Muscle layer of colon (tissue), 2 donors: ENCODE measurements at regions not wholly inside any gene's neighbourhood (a gene's known extent, or its start where the extent isn't known, plus 50 kb on each side); places are given as distances from the start of the nearest gene placed in this dataset.
"Not testable (repeated sequence)": the region's sequence is repeated elsewhere in the genome, so short reads cannot be mapped to it uniquely, and the experiment has no call there.

ENCODE experiments used
- H3K27ac ChIP-seq: one replicate; pipeline ENCODE4 v1.7.0; 2013; ENCODE audit warnings: low read depth, mild to moderate bottlenecking, low read length, moderate library complexity
- H3K27me3 ChIP-seq, 2 donors: one replicate each; pipeline ENCODE4 v1.7.0; 2013; ENCODE audit warnings: low read length in 2 of 2, mild to moderate bottlenecking in 2 of 2; ENCODE audit not compliant: insufficient read depth in 2 of 2, control insufficient read depth in 1 of 2
- H3K36me3 ChIP-seq: one replicate; pipeline ENCODE4 v1.7.0; 2013; ENCODE audit warnings: mild to moderate bottlenecking, low read length; ENCODE audit not compliant: insufficient read depth
- H3K4me1 ChIP-seq: one replicate; pipeline ENCODE4 v1.7.0; 2013; ENCODE audit warnings: mild to moderate bottlenecking, low read length; ENCODE audit not compliant: insufficient read depth
- H3K4me3 ChIP-seq, 2 donors: one replicate each; pipeline ENCODE4 v1.7.0; 2013; ENCODE audit warnings: low read length in 2 of 2, low read depth in 1 of 2, mild to moderate bottlenecking in 1 of 2, moderate library complexity in 1 of 2
- H3K9ac ChIP-seq: one replicate; pipeline ENCODE4 v1.7.0; 2013; ENCODE audit warnings: low read length
- H3K9me3 ChIP-seq: one replicate; pipeline ENCODE4 v1.7.0; 2013; ENCODE audit warnings: mild to moderate bottlenecking, low read length
- donor health status: abdominal sarcoma.
- donor health status: Adenocarcinoma of cecum.

GRCh38 chr5:28310696-28311095 is 1272.3 kb upstream of the CDH9 start:
- Histone ChIP-seq H3K4me1 (no peaks in the 10 kb centered on the region), H3K36me3 (no peaks in the 10 kb centered on the region), H3K9me3 (no peaks in the 10 kb centered on the region)

DNA sequence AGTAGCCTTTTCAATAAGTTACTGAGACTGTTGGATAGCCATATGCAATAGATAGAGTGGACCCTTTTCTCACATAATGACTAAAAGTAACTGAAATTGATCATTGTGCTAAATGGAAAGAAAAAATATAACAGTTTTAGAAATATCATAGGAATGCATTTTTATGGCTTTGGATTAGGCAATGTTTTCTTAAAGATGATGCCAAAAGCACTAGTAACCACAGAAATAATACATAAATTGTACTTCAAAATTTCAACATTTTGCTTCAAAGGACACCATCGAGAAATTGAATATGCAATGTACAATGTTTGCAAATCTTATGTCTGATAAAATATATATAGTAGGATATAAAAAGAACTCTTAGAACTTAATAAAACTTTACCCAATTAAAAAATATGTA is 1267.5 kb upstream of the CDH9 start:
- Histone ChIP-seq H3K27ac (no peak overlapping the region), H3K9ac (no peak overlapping the region), H3K9me3 (no peaks in the 10 kb centered on the region), H3K27me3 (no peaks in the 10 kb centered on the region), H3K36me3 (no peaks in the 10 kb centered on the region), H3K4me1 (no peaks in the 10 kb centered on the region), H3K4me3 (no peak overlapping the region)

More at GRCh38 chr5:28310696-28311095, 1272.3 kb upstream of the CDH9 start:
- H3K27me3 ChIP-seq: no peaks in the 10 kb centered on the region
- no peak overlapping the region for H3K4me3 ChIP-seq
- H3K27ac ChIP-seq: no peak overlapping the region
- H3K9ac ChIP-seq: no peak overlapping the region

DNA sequence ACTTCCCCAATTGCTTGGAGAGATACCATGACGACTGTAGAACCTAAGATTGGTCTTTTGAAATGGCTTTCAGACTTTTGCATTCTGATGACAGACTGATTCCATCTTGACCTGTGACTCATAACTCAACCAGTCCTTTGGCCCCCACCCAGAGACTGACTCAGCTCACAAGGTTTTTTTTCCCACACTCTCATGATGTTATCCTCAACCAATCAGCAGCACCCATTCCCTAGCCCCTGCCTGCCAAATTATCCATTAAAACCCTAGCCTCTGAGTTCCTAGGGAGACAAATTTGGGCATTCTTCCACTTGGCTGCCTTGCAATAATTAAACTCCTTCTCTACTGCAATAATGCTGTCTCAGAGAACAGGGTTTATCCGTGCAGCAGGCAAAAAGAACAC is 1263.3 kb upstream of the CDH9 start:
- H3K4me3 ChIP-seq: no peak overlapping the region
- H3K9me3 ChIP-seq: no peaks in the 10 kb centered on the region
- H3K9ac ChIP-seq: no peak overlapping the region
- no peaks in the 10 kb centered on the region for H3K4me1 ChIP-seq
- H3K36me3 ChIP-seq: no peaks in the 10 kb centered on the region
- no peaks in the 10 kb centered on the region for H3K27me3 ChIP-seq
- no peak overlapping the region for H3K27ac ChIP-seq

DNA sequence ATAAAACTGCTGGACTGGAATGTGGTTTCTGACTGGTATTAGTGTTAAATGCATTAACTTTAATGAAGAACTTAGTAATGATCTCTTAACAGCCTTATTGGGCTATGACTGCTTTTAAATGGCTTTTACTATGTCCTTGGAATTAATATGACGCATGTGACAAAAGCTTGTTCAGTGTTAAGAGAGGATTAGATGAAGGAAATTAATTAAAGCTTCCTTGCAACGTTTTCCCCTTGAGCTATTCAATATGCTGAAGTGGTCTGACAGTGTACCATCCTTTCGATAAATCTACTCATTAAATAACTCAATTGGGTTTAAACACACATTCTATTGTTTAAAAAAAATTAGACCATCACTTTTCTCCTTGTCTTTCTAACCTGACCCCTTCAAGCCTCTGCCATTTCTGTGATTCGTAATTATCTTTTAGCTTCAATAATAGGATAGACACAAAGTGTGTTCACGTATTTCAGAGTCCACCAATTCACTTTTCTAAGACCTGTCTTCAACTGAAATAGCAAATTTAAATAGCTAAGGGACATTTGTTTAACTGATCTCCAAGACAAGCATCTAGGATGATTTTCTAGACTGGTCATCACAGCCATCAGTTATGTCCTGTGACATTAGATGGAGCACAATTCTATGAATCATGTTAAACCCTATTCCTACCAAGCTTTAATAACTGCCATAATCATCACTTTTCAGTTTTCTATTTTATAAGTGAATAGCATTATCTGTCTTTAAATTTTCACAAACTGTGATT is 1258.0 kb upstream of the CDH9 start:
- no peaks in the 10 kb centered on the region for H3K36me3 ChIP-seq
- no peaks in the 10 kb centered on the region for H3K9me3 ChIP-seq
- H3K9ac ChIP-seq: no peak overlapping the region
- H3K27me3 ChIP-seq: no peaks in the 10 kb centered on the region
- H3K4me1 ChIP-seq: no peaks in the 10 kb centered on the region
- no peak overlapping the region for H3K4me3 ChIP-seq
- no peak overlapping the region for H3K27ac ChIP-seq

DNA sequence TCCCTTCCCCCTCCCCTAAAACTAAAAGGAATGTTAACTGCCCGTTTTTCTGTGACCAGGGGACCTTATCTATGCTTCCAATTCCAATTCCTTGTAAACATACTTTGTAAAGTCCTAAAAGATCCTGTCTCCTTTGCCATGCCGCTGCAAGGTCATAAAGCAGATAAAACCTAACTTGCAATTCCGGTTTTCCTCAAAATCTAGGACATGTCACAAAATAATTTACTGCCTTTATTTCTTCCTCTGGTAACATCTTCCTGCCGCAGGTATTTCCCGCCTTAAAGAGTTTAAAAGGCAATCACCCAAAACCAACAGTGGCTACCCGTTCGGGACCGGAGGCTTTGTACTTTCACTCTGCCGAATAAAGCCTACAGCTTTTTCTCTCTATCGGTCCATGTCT is 1248.6 kb upstream of the CDH9 start:
- not testable (repeated sequence) for H3K4me3 ChIP-seq, H3K27me3 ChIP-seq, H3K36me3 ChIP-seq, H3K27ac ChIP-seq, H3K9ac ChIP-seq, H3K4me1 ChIP-seq, H3K9me3 ChIP-seq

DNA sequence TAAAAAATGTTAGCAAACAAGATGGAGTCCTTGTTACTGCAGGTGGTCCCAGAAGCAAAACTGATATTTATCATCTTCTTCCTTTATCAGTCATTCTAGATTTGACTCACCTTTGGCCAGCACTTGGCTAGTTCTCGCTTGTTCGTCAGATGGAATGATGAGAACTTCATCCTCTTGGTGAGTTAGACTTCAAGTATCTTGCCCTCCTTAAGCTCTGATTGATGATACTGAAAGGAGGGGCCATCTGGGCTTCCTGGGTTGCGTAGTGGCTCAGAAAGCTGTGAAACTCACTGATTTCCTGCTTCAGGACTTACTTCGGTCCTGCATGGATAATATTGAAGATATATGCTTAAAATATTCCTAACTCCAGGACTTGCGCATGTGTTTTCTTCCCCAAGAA is 1248.2 kb upstream of the CDH9 start:
- H3K36me3 ChIP-seq: no peaks in the 10 kb centered on the region
- H3K9ac ChIP-seq: no peak overlapping the region
- H3K27me3 ChIP-seq: no peaks in the 10 kb centered on the region
- H3K9me3 ChIP-seq: no peaks in the 10 kb centered on the region
- no peak overlapping the region for H3K4me3 ChIP-seq
- no peaks in the 10 kb centered on the region for H3K4me1 ChIP-seq
- H3K27ac ChIP-seq: no peak overlapping the region

DNA sequence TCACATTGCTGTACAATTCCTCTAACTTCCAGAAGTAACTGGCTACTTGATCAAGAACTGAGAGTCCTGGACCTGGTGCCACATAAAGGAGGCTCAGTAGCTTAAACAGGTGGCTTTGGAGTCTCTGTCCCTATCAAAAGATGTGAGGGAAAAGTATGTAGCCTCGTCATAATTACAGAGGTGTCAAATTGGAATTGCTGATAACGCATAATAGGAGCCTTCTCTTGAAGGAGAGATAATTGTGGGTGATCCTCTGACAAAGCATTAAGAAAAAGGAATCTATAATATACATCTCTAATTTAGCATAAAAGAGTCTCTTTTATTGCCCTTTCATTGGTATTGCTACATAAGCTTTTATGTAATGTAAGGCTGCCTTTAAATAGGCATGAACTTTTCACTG is 1246.4 kb upstream of the CDH9 start:
- H3K4me3 ChIP-seq: no peak overlapping the region
- H3K27ac ChIP-seq: no peak overlapping the region
- H3K27me3 ChIP-seq: no peaks in the 10 kb centered on the region
- H3K9me3 ChIP-seq: no peaks in the 10 kb centered on the region
- H3K36me3 ChIP-seq: no peaks in the 10 kb centered on the region
- H3K9ac ChIP-seq: no peak overlapping the region
- H3K4me1 ChIP-seq: no peaks in the 10 kb centered on the region

DNA sequence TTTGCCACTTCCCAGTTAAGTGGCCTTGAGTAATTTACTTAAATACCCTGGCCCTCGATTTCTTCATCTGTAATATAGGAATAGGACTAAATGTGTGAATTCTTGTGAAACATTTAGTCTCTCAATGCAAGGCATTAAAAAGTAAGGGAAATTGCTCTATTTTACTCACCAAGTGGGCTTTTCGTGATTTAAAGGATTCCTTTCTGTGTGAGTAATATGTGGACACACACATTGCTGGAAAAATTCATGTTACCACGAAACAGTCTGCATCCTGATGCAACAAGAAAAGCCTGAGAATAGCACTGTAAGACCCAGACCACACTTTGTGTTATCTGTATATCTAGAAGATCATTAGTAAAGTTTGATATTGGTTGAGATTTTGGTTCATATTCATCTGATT is 1243.0 kb upstream of the CDH9 start:
- H3K27ac ChIP-seq: no peak overlapping the region
- H3K9ac ChIP-seq: no peak overlapping the region
- H3K4me1 ChIP-seq: no peaks in the 10 kb centered on the region
- H3K36me3 ChIP-seq: no peaks in the 10 kb centered on the region
- H3K27me3 ChIP-seq: no peaks in the 10 kb centered on the region
- no peaks in the 10 kb centered on the region for H3K9me3 ChIP-seq
- no peak overlapping the region for H3K4me3 ChIP-seq

DNA sequence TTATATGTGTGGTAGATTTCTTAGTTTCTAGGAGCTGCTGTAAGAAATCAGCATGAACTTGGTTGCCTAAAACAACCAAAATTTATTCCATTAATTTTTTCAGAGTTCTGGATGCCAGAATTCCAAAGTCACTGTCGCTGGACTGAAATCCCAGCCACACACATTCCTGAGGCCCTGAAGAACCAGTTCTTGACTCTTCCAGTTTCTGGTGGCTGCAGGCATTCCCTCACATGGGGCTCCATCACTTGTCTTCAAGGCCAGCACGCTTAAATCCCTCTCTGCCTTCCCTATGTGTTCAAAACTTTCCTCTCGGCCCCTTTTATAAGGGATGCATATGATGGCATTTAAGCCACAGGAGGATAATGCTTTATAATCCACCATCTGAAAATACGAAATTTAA is 1237.5 kb upstream of the CDH9 start:
- Histone ChIP-seq H3K4me1 (no peaks in the 10 kb centered on the region), H3K9me3 (no peaks in the 10 kb centered on the region)

DNA sequence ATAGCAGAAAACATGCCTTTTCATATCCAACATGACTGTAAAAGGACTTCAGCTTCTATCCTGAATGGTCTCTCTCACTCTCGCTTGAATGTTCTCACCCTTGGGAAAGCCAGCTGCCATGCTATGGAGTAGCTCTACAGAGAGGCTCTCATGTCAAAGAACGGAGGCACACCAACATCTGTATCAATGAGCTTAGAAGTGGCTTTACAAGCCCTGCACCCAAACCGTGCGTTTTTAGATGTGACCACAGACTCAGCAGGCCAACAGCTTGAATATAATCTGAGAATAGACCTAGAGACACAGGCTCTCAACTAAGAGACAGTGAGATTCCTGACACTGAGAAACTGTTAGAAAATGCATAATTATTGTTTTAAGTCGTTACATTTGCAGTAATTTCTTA is 1231.6 kb upstream of the CDH9 start:
- Histone ChIP-seq H3K27ac (no peak overlapping the region), H3K36me3 (no peaks in the 10 kb centered on the region), H3K4me1 (no peaks in the 10 kb centered on the region), H3K4me3 (no peak overlapping the region), H3K9me3 (no peaks in the 10 kb centered on the region), H3K27me3 (no peaks in the 10 kb centered on the region), H3K9ac (no peak overlapping the region)

More for the DNA sequence above, 1237.5 kb upstream of the CDH9 start:
- no peaks in the 10 kb centered on the region for H3K27me3 ChIP-seq
- H3K27ac ChIP-seq: no peak overlapping the region
- no peak overlapping the region for H3K4me3 ChIP-seq
- H3K36me3 ChIP-seq: no peaks in the 10 kb centered on the region
- H3K9ac ChIP-seq: no peak overlapping the region

DNA sequence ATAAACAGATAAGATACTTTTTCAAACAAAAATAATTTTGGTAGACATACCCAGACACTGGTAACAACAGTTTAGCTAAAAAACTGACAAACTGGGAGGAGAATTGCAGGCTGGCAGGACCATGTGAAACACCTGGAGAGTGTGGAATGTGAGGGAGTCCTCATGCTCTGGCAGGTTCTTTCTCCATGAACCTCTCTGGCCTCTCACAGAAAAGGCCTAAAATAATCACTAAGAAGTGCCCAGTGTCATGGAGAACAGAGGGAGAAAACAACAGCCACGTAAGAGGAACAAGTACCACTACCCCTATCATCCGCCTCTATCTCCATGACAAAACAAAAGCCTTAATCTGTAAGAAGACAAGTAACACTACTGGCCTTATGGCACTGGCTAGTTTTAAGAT is 1227.5 kb upstream of the CDH9 start:
- Histone ChIP-seq H3K4me3 (no peak overlapping the region), H3K27me3 (no peaks in the 10 kb centered on the region), H3K9ac (no peak overlapping the region), H3K27ac (no peak overlapping the region), H3K36me3 (no peaks in the 10 kb centered on the region), H3K9me3 (no peaks in the 10 kb centered on the region), H3K4me1 (no peaks in the 10 kb centered on the region)

- Histone ChIP-seq H3K27me3 (no peaks in the 10 kb centered on the region), H3K4me1 (no peaks in the 10 kb centered on the region), H3K36me3 (no peaks in the 10 kb centered on the region), H3K27ac (no peak overlapping the region), H3K4me3 (no peak overlapping the region), H3K9ac (no peak overlapping the region), H3K9me3 (no peaks in the 10 kb centered on the region)
These were observed 1216.5 kb upstream of the CDH9 start for GRCh38 chr5:28254846-28255245.
